ENCODE measurements at regions not wholly inside any gene's neighbourhood (a gene's known extent, or its start where the extent isn't known, plus 50 kb on each side); places are given as distances from the start of the nearest gene placed in this dataset.

- intact Hi-C loops (cut with DNase I; ENCODE audit: low total_unique reads): no loop called here
- Histone ChIP-seq H3K27ac (no peak overlapping the region), H3K9me3 (no peaks in the 10 kb centered on the region), H3K4me3 (no peak overlapping the region), H3K4me1 (no peaks in the 10 kb centered on the region), H3K27me3 (no peaks in the 10 kb centered on the region), H3K36me3 (no peaks in the 10 kb centered on the region)
- TF ChIP-seq CTCF (IDR thresholded peaks at IDR 0.05) (no peak), POLR2AphosphoS5 (IDR thresholded peaks at IDR 0.05) (no peak), POLR2A (IDR thresholded peaks at IDR 0.05) (no peak)
- no peak for DNase-seq (ENCODE audit: low spot score in 2 of 2)
These were observed 532.0 kb upstream of the POU3F3 start for GRCh38 chr2:104321796-104322349.

- no peaks in the 10 kb centered on the region for H3K4me1 ChIP-seq
- H3K27ac ChIP-seq: no peak overlapping the region
- no peak overlapping the region for H3K4me3 ChIP-seq
- H3K27me3 ChIP-seq: no peaks in the 10 kb centered on the region
- no peaks in the 10 kb centered on the region for H3K9me3 ChIP-seq
- intact Hi-C loops (cut with DNase I; ENCODE audit: low total_unique reads): no loop called here
- DNase-seq (ENCODE audit: low spot score in 2 of 2): no peak
- H3K36me3 ChIP-seq: no peaks in the 10 kb centered on the region
- TF ChIP-seq CTCF (IDR thresholded peaks at IDR 0.05) (no peak), POLR2A (IDR thresholded peaks at IDR 0.05) (no peak), POLR2AphosphoS5 (IDR thresholded peaks at IDR 0.05) (no peak)
These were observed 521.2 kb upstream of the POU3F3 start for GRCh38 chr2:104332731-104333130.

GRCh38 chr2:104337869-104338268 is 516.0 kb upstream of the POU3F3 start:
- Histone ChIP-seq H3K27me3 (no peaks in the 10 kb centered on the region), H3K4me1 (no peaks in the 10 kb centered on the region), H3K27ac (no peak overlapping the region), H3K9me3 (no peaks in the 10 kb centered on the region), H3K36me3 (no peaks in the 10 kb centered on the region), H3K4me3 (no peak overlapping the region)
- intact Hi-C loops (cut with DNase I; ENCODE audit: low total_unique reads): no loop called here
- TF ChIP-seq CTCF (IDR thresholded peaks at IDR 0.05) (no peak), POLR2A (IDR thresholded peaks at IDR 0.05) (no peak), POLR2AphosphoS5 (IDR thresholded peaks at IDR 0.05) (no peak)
- no peak for DNase-seq (ENCODE audit: low spot score in 2 of 2)

GRCh38 chr2:104340162-104340561 is 513.8 kb upstream of the POU3F3 start:
- Histone ChIP-seq H3K27ac (no peak overlapping the region), H3K9me3 (no peaks in the 10 kb centered on the region), H3K4me3 (no peak overlapping the region), H3K4me1 (no peaks in the 10 kb centered on the region), H3K36me3 (no peaks in the 10 kb centered on the region), H3K27me3 (no peaks in the 10 kb centered on the region)
- no peak for DNase-seq (ENCODE audit: low spot score in 2 of 2)
- TF ChIP-seq CTCF (IDR thresholded peaks at IDR 0.05): no peak
- TF ChIP-seq POLR2AphosphoS5 (IDR thresholded peaks at IDR 0.05): no peak
- TF ChIP-seq POLR2A (IDR thresholded peaks at IDR 0.05): no peak
- intact Hi-C loops (cut with DNase I; ENCODE audit: low total_unique reads): no loop called here

- intact Hi-C loops (cut with DNase I; ENCODE audit: low total_unique reads): no loop called here
- no peak for TF ChIP-seq POLR2AphosphoS5 (IDR thresholded peaks at IDR 0.05)
- TF ChIP-seq CTCF (IDR thresholded peaks at IDR 0.05): no peak
- TF ChIP-seq POLR2A (IDR thresholded peaks at IDR 0.05): no peak
- Histone ChIP-seq H3K4me3 (no peak overlapping the region), H3K27ac (no peak overlapping the region), H3K27me3 (no peaks in the 10 kb centered on the region), H3K4me1 (no peaks in the 10 kb centered on the region), H3K9me3 (no peaks in the 10 kb centered on the region), H3K36me3 (no peaks in the 10 kb centered on the region)
- no peak for DNase-seq (ENCODE audit: low spot score in 2 of 2)
These were observed 512.8 kb upstream of the POU3F3 start for GRCh38 chr2:104340879-104341828.
